ENCODE measurements at regions not wholly inside any gene's neighbourhood (a gene's known extent, or its start where the extent isn't known, plus 50 kb on each side); places are given as distances from the start of the nearest gene placed in this dataset.

DNA sequence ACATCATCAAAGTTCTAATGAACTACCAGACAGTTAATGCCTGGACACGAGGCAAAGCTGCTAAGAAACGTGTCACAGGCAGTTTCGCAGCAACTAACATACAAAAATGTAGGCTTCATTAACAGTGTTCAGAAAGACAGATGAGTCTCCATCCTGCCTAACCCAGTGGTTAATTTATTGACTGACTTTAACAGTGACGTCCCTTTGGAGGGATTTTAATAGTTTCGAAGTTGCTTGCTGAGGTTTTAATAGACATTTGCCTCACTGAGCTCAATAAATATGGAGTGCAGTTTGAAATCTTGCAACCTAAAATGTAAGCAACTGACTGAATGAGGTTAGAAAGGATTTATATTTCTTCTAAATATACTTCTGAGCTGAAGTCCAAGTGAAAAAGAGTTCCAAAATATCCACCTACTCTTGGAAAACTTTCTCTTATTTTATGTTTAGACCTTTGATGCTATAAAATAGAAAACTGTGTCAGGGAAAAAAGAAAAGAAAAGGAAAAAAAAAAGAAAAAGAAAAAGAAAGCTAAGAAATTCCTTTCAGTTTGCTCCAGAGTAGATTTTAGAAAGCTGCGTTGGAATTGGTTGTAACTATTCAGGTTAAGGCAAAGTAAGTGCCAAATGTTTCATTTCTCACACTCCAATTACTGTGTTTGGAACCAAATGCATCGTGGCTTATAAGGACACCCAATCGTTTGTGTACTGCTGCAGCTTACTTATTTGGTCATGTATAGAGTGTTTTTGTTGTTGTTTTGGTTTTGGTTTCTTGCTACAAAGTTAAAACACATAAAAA lies 2016.6 kb downstream of the MAT2B start:
- no peak overlapping the region for H3K4me3 ChIP-seq (ENCODE audit: low read depth, low read length)
- ATAC-seq (ENCODE audit: low read depth in 2 of 2) (no peak), DNase-seq (no peak)
- Mint-ChIP-seq H3K9me3 (peaks cover 0 to 14% (median 9%) of the 10 kb centered on the region in 7 donors), H3K27ac (no peak overlapping the region), H3K27me3 (no peaks in the 10 kb centered on the region), H3K4me3 (no peak overlapping the region), H3K36me3 (no peaks in the 10 kb centered on the region), H3K4me1 (no peaks in the 10 kb centered on the region)
- no peaks in the 10 kb centered on the region for H3K4me1 ChIP-seq (ENCODE audit: control insufficient read depth, insufficient read depth, low read length, poor library complexity, severe bottlenecking)
- no peaks in the 10 kb centered on the region for H3K27me3 ChIP-seq (ENCODE audit: control insufficient read depth, insufficient read depth, low read length)
- no peak overlapping the region for H3K27ac ChIP-seq (ENCODE audit: insufficient read depth, low read length, poor library complexity, severe bottlenecking)
- H3K36me3 ChIP-seq (ENCODE audit: control insufficient read depth, insufficient read depth, low read length), result no peaks in the 10 kb centered on the region
- peaks cover 0 to 5% of the 10 kb centered on the region in 2 experiments for H3K9me3 ChIP-seq (ENCODE audit: control insufficient read depth in 2 of 2, low read length in 2 of 2)

DNA sequence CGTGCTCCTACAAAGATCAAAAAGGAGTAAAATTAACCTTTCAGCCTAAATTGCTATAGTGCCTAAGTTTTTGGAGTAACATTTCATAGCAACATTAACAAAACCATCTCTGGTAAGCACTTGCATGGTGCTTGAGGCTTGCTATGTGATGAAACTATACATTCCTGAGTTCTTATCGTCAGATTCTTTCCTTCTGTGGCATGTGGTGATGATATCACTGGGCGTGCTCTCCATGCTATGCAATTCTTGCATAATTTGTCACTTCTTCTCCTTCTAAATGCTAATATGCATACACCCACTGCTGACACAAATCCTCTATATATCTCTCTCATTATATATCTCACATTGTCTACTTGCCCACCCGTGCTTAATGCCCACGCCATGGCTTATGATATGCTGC lies 2019.9 kb downstream of the MAT2B start:
- H3K27me3 Mint-ChIP-seq, result no peaks in the 10 kb centered on the region
- peaks cover 0 to 34% (median 12%) of the 10 kb centered on the region in 7 donors for H3K9me3 Mint-ChIP-seq
- H3K4me1 Mint-ChIP-seq, result no peaks in the 10 kb centered on the region

DNA sequence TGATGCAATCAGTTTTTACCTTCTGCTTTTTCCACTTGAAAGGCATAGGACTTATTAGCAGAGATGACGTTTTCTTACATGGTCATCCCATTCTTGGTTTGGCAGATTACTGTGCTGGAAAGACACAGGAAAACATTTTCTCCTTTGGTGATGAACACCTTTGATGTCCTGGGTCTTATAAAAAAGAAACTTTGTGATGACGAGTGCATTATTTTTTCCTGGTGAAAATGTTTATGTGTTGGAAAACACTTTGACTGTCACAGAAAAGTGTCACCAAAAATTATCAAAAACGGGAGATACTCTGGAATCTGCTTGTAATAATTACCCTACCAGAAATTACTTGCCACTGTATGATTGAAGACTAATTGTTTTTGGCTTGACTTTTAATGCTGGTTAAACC lies 2020.9 kb downstream of the MAT2B start:
- H3K4me1 ChIP-seq (ENCODE audit: control insufficient read depth, insufficient read depth, low read length, poor library complexity, severe bottlenecking), result no peaks in the 10 kb centered on the region
- H3K36me3 ChIP-seq (ENCODE audit: control insufficient read depth, insufficient read depth, low read length), result no peaks in the 10 kb centered on the region
- peaks cover 0 to 34% (median 8%) of the 10 kb centered on the region in 7 donors for H3K9me3 Mint-ChIP-seq
- no peaks in the 10 kb centered on the region for H3K4me1 Mint-ChIP-seq
- no peaks in the 10 kb centered on the region for H3K36me3 Mint-ChIP-seq
- H3K27ac Mint-ChIP-seq, result no peak overlapping the region
- H3K9me3 ChIP-seq (ENCODE audit: control insufficient read depth in 2 of 2, low read length in 2 of 2), result peaks cover 6 to 10% of the 10 kb centered on the region in 2 experiments
- peak overlapping the region in 1 of 4 donors; percentile 2 for H3K4me3 Mint-ChIP-seq
- H3K4me3 ChIP-seq (ENCODE audit: low read depth, low read length), result no peak overlapping the region
- no peaks in the 10 kb centered on the region for H3K27me3 Mint-ChIP-seq
- DNase-seq (no peak), ATAC-seq (ENCODE audit: low read depth in 2 of 2) (no peak)
- no peaks in the 10 kb centered on the region for H3K27me3 ChIP-seq (ENCODE audit: control insufficient read depth, insufficient read depth, low read length)
- no peak overlapping the region for H3K27ac ChIP-seq (ENCODE audit: insufficient read depth, low read length, poor library complexity, severe bottlenecking)

More for the DNA sequence above, 2019.9 kb downstream of the MAT2B start:
- Mint-ChIP-seq H3K27ac (no peak overlapping the region), H3K36me3 (no peaks in the 10 kb centered on the region), H3K4me3 (no peak overlapping the region)
- H3K9me3 ChIP-seq (ENCODE audit: control insufficient read depth in 2 of 2, low read length in 2 of 2), result peaks cover 3 to 6% of the 10 kb centered on the region in 2 experiments
- no peaks in the 10 kb centered on the region for H3K27me3 ChIP-seq (ENCODE audit: control insufficient read depth, insufficient read depth, low read length)
- no peak overlapping the region for H3K27ac ChIP-seq (ENCODE audit: insufficient read depth, low read length, poor library complexity, severe bottlenecking)
- DNase-seq (no peak), ATAC-seq (ENCODE audit: low read depth in 2 of 2) (no peak)
- H3K4me3 ChIP-seq (ENCODE audit: low read depth, low read length), result no peak overlapping the region
- no peaks in the 10 kb centered on the region for H3K4me1 ChIP-seq (ENCODE audit: control insufficient read depth, insufficient read depth, low read length, poor library complexity, severe bottlenecking)
- no peaks in the 10 kb centered on the region for H3K36me3 ChIP-seq (ENCODE audit: control insufficient read depth, insufficient read depth, low read length)

DNA sequence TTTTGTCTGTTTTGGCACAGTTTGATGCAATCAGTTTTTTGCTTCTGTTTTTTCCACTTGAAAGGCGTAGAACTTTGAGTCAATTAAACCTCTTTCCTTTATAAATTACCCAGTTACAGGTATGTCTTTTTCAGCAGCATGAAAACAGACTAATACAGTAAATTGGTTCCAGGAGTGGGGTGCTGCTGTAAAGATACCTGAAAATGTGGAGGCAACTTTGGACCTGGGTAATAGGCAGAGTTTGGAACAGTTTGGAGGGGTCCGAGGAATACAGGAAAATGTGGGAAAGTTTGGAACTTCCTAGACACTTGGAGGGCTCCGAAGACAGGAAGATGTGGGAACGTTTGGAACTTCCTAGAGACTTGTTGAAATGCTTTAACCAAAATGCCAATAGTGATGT lies 2022.2 kb downstream of the MAT2B start:
- no peaks in the 10 kb centered on the region for H3K27me3 ChIP-seq (ENCODE audit: control insufficient read depth, insufficient read depth, low read length)
- H3K9me3 ChIP-seq (ENCODE audit: control insufficient read depth in 2 of 2, low read length in 2 of 2), result peaks cover 6 to 10% of the 10 kb centered on the region in 2 experiments
- H3K4me3 ChIP-seq (ENCODE audit: low read depth, low read length), result no peak overlapping the region
- Mint-ChIP-seq H3K27me3 (no peaks in the 10 kb centered on the region), H3K9me3 (peaks cover 0 to 38% (median 12%) of the 10 kb centered on the region in 7 donors), H3K36me3 (no peaks in the 10 kb centered on the region), H3K27ac (no peak overlapping the region), H3K4me3 (no peak overlapping the region), H3K4me1 (no peaks in the 10 kb centered on the region)
- DNase-seq, result no peak
- ATAC-seq (ENCODE audit: low read depth in 2 of 2), result no peak
- no peaks in the 10 kb centered on the region for H3K4me1 ChIP-seq (ENCODE audit: control insufficient read depth, insufficient read depth, low read length, poor library complexity, severe bottlenecking)
- H3K27ac ChIP-seq (ENCODE audit: insufficient read depth, low read length, poor library complexity, severe bottlenecking), result no peak overlapping the region
- H3K36me3 ChIP-seq (ENCODE audit: control insufficient read depth, insufficient read depth, low read length), result no peaks in the 10 kb centered on the region

DNA sequence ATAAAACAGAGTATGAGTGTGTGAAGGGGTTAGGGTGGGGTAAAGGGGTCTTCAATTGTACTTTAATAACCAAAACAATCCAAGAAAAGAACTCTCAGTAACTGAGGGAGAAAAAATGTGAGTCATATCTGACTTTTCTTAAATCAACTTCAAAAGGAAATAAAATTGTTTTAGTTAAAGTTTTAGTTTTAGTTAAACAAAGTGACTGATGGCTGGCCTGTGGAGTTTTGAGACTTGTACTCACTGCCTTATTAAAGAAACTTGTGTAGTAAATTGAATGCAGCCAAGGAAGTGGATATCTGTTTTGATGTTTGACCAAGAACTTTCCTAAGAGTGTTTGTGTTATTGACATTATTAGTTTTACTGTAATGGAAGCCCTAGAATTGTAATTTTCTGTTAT lies 2032.6 kb downstream of the MAT2B start:
- no peak for DNase-seq
- Mint-ChIP-seq H3K4me1 (no peaks in the 10 kb centered on the region), H3K27ac (no peak overlapping the region), H3K27me3 (no peaks in the 10 kb centered on the region), H3K9me3 (peaks cover 0 to 11% (median under 1%) of the 10 kb centered on the region in 7 donors), H3K36me3 (no peaks in the 10 kb centered on the region), H3K4me3 (no peak overlapping the region)
- ATAC-seq (ENCODE audit: low read depth in 2 of 2), result no peak
- Histone ChIP-seq H3K4me3 (ENCODE audit: low read depth, low read length) (no peak overlapping the region), H3K27ac (ENCODE audit: insufficient read depth, low read length, poor library complexity, severe bottlenecking) (no peak overlapping the region), H3K36me3 (ENCODE audit: control insufficient read depth, insufficient read depth, low read length) (no peaks in the 10 kb centered on the region), H3K27me3 (ENCODE audit: control insufficient read depth, insufficient read depth, low read length) (no peaks in the 10 kb centered on the region), H3K9me3 (ENCODE audit: control insufficient read depth in 2 of 2, low read length in 2 of 2) (peaks cover 0 to 3% of the 10 kb centered on the region in 2 experiments), H3K4me1 (ENCODE audit: control insufficient read depth, insufficient read depth, low read length, poor library complexity, severe bottlenecking) (no peaks in the 10 kb centered on the region)

DNA sequence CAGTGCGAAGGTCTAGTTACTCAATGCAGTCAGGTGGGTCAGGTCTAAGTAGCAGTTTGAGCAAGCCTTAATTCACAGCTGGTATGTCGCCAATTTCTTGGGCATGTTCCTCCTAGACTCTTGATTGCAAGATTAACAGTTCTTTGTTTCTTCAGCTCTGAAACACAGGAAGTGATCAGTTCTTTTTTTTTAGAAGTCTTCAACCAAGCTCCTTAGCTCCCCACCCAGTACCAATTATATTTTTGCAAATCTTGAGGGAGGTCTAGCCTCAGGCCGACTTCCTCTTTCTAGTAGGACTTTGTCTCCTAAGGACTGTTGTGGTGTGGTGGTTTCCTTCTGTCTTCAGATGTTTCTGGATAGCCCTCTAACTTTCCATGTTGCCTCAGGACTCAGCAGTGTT lies 2054.2 kb downstream of the MAT2B start:
- Mint-ChIP-seq H3K4me1 (no peaks in the 10 kb centered on the region), H3K4me3 (no peak overlapping the region)

DNA sequence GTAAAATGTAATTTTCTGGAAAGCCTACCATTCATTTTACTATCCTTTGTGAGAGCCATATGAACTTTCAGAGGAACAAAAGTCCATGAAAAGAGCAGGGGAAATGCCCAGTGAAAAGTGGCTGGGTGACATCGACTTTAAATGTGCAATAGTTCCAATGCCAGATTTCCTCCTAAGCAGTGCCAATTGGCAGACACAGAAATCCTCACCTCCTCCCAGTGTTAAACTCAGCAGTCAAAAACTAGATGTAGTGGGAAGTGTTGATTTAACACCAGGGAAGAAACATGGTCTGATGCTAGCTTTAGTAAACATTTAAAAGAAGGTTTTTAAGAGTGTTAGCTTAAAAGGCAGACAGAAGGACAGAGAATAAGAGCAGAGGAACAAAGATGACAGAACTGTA lies 2055.2 kb downstream of the MAT2B start:
- Histone ChIP-seq H3K36me3 (ENCODE audit: control insufficient read depth, insufficient read depth, low read length) (no peaks in the 10 kb centered on the region), H3K27me3 (ENCODE audit: control insufficient read depth, insufficient read depth, low read length) (no peaks in the 10 kb centered on the region), H3K4me3 (ENCODE audit: low read depth, low read length) (no peak overlapping the region), H3K9me3 (ENCODE audit: control insufficient read depth in 2 of 2, low read length in 2 of 2) (peaks cover 0 to 5% of the 10 kb centered on the region in 2 experiments), H3K27ac (ENCODE audit: insufficient read depth, low read length, poor library complexity, severe bottlenecking) (no peak overlapping the region), H3K4me1 (ENCODE audit: control insufficient read depth, insufficient read depth, low read length, poor library complexity, severe bottlenecking) (no peaks in the 10 kb centered on the region)
- Mint-ChIP-seq H3K27me3 (no peaks in the 10 kb centered on the region), H3K4me3 (no peak overlapping the region), H3K36me3 (no peaks in the 10 kb centered on the region), H3K4me1 (no peaks in the 10 kb centered on the region), H3K27ac (no peak overlapping the region), H3K9me3 (peaks cover 3 to 14% (median 7%) of the 10 kb centered on the region in 7 donors)
- ATAC-seq (ENCODE audit: low read depth in 2 of 2), result no peak
- no peak for DNase-seq

More for the DNA sequence above, 2054.2 kb downstream of the MAT2B start:
- H3K4me1 ChIP-seq (ENCODE audit: control insufficient read depth, insufficient read depth, low read length, poor library complexity, severe bottlenecking), result no peaks in the 10 kb centered on the region
- no peak for ATAC-seq (ENCODE audit: low read depth in 2 of 2)
- no peaks in the 10 kb centered on the region for H3K27me3 ChIP-seq (ENCODE audit: control insufficient read depth, insufficient read depth, low read length)
- no peak overlapping the region for H3K27ac ChIP-seq (ENCODE audit: insufficient read depth, low read length, poor library complexity, severe bottlenecking)
- H3K4me3 ChIP-seq (ENCODE audit: low read depth, low read length), result no peak overlapping the region
- Mint-ChIP-seq H3K9me3 (peaks cover 3 to 14% (median 6%) of the 10 kb centered on the region in 7 donors), H3K27me3 (no peaks in the 10 kb centered on the region), H3K36me3 (no peaks in the 10 kb centered on the region), H3K27ac (no peak overlapping the region)
- DNase-seq, result no peak
- no peaks in the 10 kb centered on the region for H3K36me3 ChIP-seq (ENCODE audit: control insufficient read depth, insufficient read depth, low read length)
- peaks cover 0 to 5% of the 10 kb centered on the region in 2 experiments for H3K9me3 ChIP-seq (ENCODE audit: control insufficient read depth in 2 of 2, low read length in 2 of 2)

DNA sequence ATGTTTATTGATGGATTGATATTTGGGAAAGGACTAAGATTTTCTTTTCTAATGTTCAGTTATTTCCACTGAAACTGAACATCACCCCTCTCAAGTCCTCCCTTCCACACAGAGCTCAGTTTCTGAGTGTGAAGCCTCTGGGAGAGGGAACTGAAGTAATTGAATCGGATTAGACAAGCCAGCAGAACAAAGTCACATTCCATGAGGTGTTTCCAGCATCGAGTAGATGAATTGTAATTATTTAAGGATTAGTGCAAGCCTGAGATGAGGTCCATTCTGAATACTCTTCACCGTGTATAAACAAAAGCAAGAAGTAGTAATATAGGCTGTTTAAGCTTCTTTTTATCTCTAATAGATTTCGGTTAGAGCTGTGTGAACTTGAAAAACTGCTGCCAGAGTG lies 2060.5 kb downstream of the MAT2B start:
- Histone ChIP-seq H3K4me1 (ENCODE audit: control insufficient read depth, insufficient read depth, low read length, poor library complexity, severe bottlenecking) (no peaks in the 10 kb centered on the region), H3K27me3 (ENCODE audit: control insufficient read depth, insufficient read depth, low read length) (no peaks in the 10 kb centered on the region), H3K4me3 (ENCODE audit: low read depth, low read length) (no peak overlapping the region), H3K27ac (ENCODE audit: insufficient read depth, low read length, poor library complexity, severe bottlenecking) (no peak overlapping the region), H3K36me3 (ENCODE audit: control insufficient read depth, insufficient read depth, low read length) (no peaks in the 10 kb centered on the region), H3K9me3 (ENCODE audit: control insufficient read depth in 2 of 2, low read length in 2 of 2) (peaks cover 0 to 4% of the 10 kb centered on the region in 2 experiments)
- Mint-ChIP-seq H3K27ac (no peak overlapping the region), H3K27me3 (no peaks in the 10 kb centered on the region), H3K9me3 (peaks cover 0 to 18% (median 11%) of the 10 kb centered on the region in 7 donors), H3K4me3 (no peak overlapping the region), H3K36me3 (no peaks in the 10 kb centered on the region), H3K4me1 (no peaks in the 10 kb centered on the region)
- DNase-seq, result no peak
- no peak for ATAC-seq (ENCODE audit: low read depth in 2 of 2)
